Activated effector memory CD4-positive, alpha-beta T cell treated with anti-CD3 and anti-CD28 coated beads, Interleukin-2, amount 50 U/mL, for 16 hours (primary cell): ENCODE measurements at regions not wholly inside any gene's neighbourhood (a gene's known extent, or its start where the extent isn't known, plus 50 kb on each side); places are given as distances from the start of the nearest gene placed in this dataset.
"Not testable (repeated sequence)": the region's sequence is repeated elsewhere in the genome, so short reads cannot be mapped to it uniquely, and the experiment has no call there.

Source experiments
- DNase-seq: peaks from one replicate; pipeline ENCODE4 v3.0.0-alpha.2; 2020

GRCh38 chr5:57642698-57643097, 160.1 kb upstream of the ACTBL2 start:
- no peak for DNase-seq

GRCh38 chr5:57642066-57642465, 159.5 kb upstream of the ACTBL2 start:
- DNase-seq, result no peak

GRCh38 chr5:57635146-57635777, 152.7 kb upstream of the ACTBL2 start:
- no peak for DNase-seq

GRCh38 chr5:57632937-57633336, 150.3 kb upstream of the ACTBL2 start:
- no peak for DNase-seq

- not testable (repeated sequence) for DNase-seq
These were observed 148.5 kb upstream of the ACTBL2 start for GRCh38 chr5:57631139-57631538.

GRCh38 chr5:57627661-57628060, 145.1 kb upstream of the ACTBL2 start:
- DNase-seq, result no peak

GRCh38 chr5:57626703-57627102, 144.1 kb upstream of the ACTBL2 start:
- no peak for DNase-seq

- DNase-seq, result no peak
These were observed 139.0 kb upstream of the ACTBL2 start for GRCh38 chr5:57621624-57622023.

- DNase-seq, result no peak
These were observed 136.3 kb upstream of the ACTBL2 start for GRCh38 chr5:57618767-57619381.

GRCh38 chr5:57613741-57614140, 131.1 kb upstream of the ACTBL2 start:
- DNase-seq, result no peak

- no peak for DNase-seq
These were observed 128.6 kb upstream of the ACTBL2 start for GRCh38 chr5:57611177-57611576.

- no peak for DNase-seq
These were observed 125.9 kb upstream of the ACTBL2 start for GRCh38 chr5:57608542-57608941.

GRCh38 chr5:57601996-57602395, 119.4 kb upstream of the ACTBL2 start:
- no peak for DNase-seq

GRCh38 chr5:57600321-57600720, 117.7 kb upstream of the ACTBL2 start:
- no peak for DNase-seq

- DNase-seq, result no peak
These were observed 116.1 kb upstream of the ACTBL2 start for GRCh38 chr5:57598756-57599155.

- DNase-seq, result no peak
These were observed 115.5 kb upstream of the ACTBL2 start for GRCh38 chr5:57598097-57598496.

- no peak for DNase-seq
These were observed 112.9 kb upstream of the ACTBL2 start for GRCh38 chr5:57595523-57595991.

- DNase-seq, result no peak
These were observed 111.8 kb upstream of the ACTBL2 start for GRCh38 chr5:57594436-57594835.

- no peak for DNase-seq
These were observed 109.6 kb upstream of the ACTBL2 start for GRCh38 chr5:57592236-57592635.

- no peak for DNase-seq
These were observed 104.0 kb upstream of the ACTBL2 start for GRCh38 chr5:57586649-57587048.

GRCh38 chr5:57582578-57583070, 100.0 kb upstream of the ACTBL2 start:
- no peak for DNase-seq

GRCh38 chr5:57581772-57582171, 99.2 kb upstream of the ACTBL2 start:
- DNase-seq, result no peak

GRCh38 chr5:57581222-57581621, 98.6 kb upstream of the ACTBL2 start:
- DNase-seq, result no peak

GRCh38 chr5:57577432-57578175, 95.0 kb upstream of the ACTBL2 start:
- no peak for DNase-seq
